ENCODE measurements at regions not wholly inside any gene's neighbourhood (a gene's known extent, or its start where the extent isn't known, plus 50 kb on each side); places are given as distances from the start of the nearest gene placed in this dataset.

- TF ChIP-seq CTCF (conservative IDR thresholded peaks at IDR 0.05) = no peak
- no peak overlapping the region for H3K4me3 Mint-ChIP-seq
- H3K27ac Mint-ChIP-seq (ENCODE audit: unreplicated experiment) = no peak overlapping the region
- peaks cover 3% of the 10 kb centered on the region for H3K9me3 Mint-ChIP-seq
- H3K27me3 Mint-ChIP-seq (ENCODE audit: low read depth) = no peaks in the 10 kb centered on the region
- H3K36me3 Mint-ChIP-seq (ENCODE audit: low read depth) = no peaks in the 10 kb centered on the region
- DNase-seq (ENCODE audit: low read depth, low spot score) = no peak
- peaks cover 3% of the 10 kb centered on the region for H3K4me1 Mint-ChIP-seq
Observed at GRCh38 chr9:4365055-4365454, 65.2 kb upstream of the GLIS3 start.

- Mint-ChIP-seq H3K4me1 (peaks cover 3% of the 10 kb centered on the region), H3K27me3 (ENCODE audit: low read depth) (no peaks in the 10 kb centered on the region), H3K4me3 (no peak overlapping the region), H3K9me3 (peaks cover 3% of the 10 kb centered on the region), H3K36me3 (ENCODE audit: low read depth) (no peaks in the 10 kb centered on the region), H3K27ac (ENCODE audit: unreplicated experiment) (no peak overlapping the region)
- TF ChIP-seq CTCF (conservative IDR thresholded peaks at IDR 0.05) = no peak
- no peak for DNase-seq (ENCODE audit: low read depth, low spot score)
Observed at GRCh38 chr9:4362281-4362680, 62.4 kb upstream of the GLIS3 start.

GRCh38 chr9:4359016-4359415, 59.1 kb upstream of the GLIS3 start:
- Mint-ChIP-seq H3K4me1 (peaks cover 8% of the 10 kb centered on the region), H3K27me3 (ENCODE audit: low read depth) (no peaks in the 10 kb centered on the region), H3K4me3 (no peak overlapping the region), H3K9me3 (no peaks in the 10 kb centered on the region), H3K27ac (ENCODE audit: unreplicated experiment) (no peak overlapping the region), H3K36me3 (ENCODE audit: low read depth) (no peaks in the 10 kb centered on the region)
- no peak for TF ChIP-seq CTCF (conservative IDR thresholded peaks at IDR 0.05)
- no peak for DNase-seq (ENCODE audit: low read depth, low spot score)

GRCh38 chr9:4357929-4358328, 58.1 kb upstream of the GLIS3 start:
- no peak for DNase-seq (ENCODE audit: low read depth, low spot score)
- Mint-ChIP-seq H3K36me3 (ENCODE audit: low read depth) (no peaks in the 10 kb centered on the region), H3K27ac (ENCODE audit: unreplicated experiment) (no peak overlapping the region), H3K9me3 (no peaks in the 10 kb centered on the region), H3K4me3 (no peak overlapping the region), H3K27me3 (ENCODE audit: low read depth) (no peaks in the 10 kb centered on the region), H3K4me1 (peaks cover 8% of the 10 kb centered on the region)
- no peak for TF ChIP-seq CTCF (conservative IDR thresholded peaks at IDR 0.05)

- Mint-ChIP-seq H3K36me3 (ENCODE audit: low read depth) (no peaks in the 10 kb centered on the region), H3K9me3 (peaks cover 3% of the 10 kb centered on the region), H3K4me1 (peaks cover 8% of the 10 kb centered on the region), H3K4me3 (no peak overlapping the region), H3K27me3 (ENCODE audit: low read depth) (no peaks in the 10 kb centered on the region), H3K27ac (ENCODE audit: unreplicated experiment) (no peak overlapping the region)
- DNase-seq (ENCODE audit: low read depth, low spot score) = no peak
- TF ChIP-seq CTCF (conservative IDR thresholded peaks at IDR 0.05) = no peak
Observed at GRCh38 chr9:4356306-4356705, 56.4 kb upstream of the GLIS3 start.

GRCh38 chr9:4353236-4353635, 53.4 kb upstream of the GLIS3 start:
- no peak overlapping the region for H3K4me3 Mint-ChIP-seq
- no peak for TF ChIP-seq CTCF (conservative IDR thresholded peaks at IDR 0.05)

More at GRCh38 chr9:4353236-4353635, 53.4 kb upstream of the GLIS3 start:
- H3K27me3 Mint-ChIP-seq (ENCODE audit: low read depth) = no peaks in the 10 kb centered on the region
- H3K4me1 Mint-ChIP-seq = peaks cover 15% of the 10 kb centered on the region
- H3K9me3 Mint-ChIP-seq = peaks cover 3% of the 10 kb centered on the region
- DNase-seq (ENCODE audit: low read depth, low spot score) = no peak
- H3K27ac Mint-ChIP-seq (ENCODE audit: unreplicated experiment) = no peak overlapping the region
- no peaks in the 10 kb centered on the region for H3K36me3 Mint-ChIP-seq (ENCODE audit: low read depth)
